ENCODE measurements at regions not wholly inside any gene's neighbourhood (a gene's known extent, or its start where the extent isn't known, plus 50 kb on each side); places are given as distances from the start of the nearest gene placed in this dataset.

GRCh38 chr6:104559435-104560202 is 300.1 kb downstream of the HACE1 start:
- no peak for ATAC-seq
- ChIA-PET POLR2A (no interaction called here), CTCF (interaction anchor here (1.7 kb wide), 1 partner anchor 47 kb away, joined by 3 read pairs; no protein-coding TSS in a partner anchor), SMC1A (ENCODE audit: uncharacterized antibody, unreplicated experiment) (interaction anchor here (0.6 kb wide), 1 partner anchor 19 kb away, joined by 3 read pairs; no protein-coding TSS in a partner anchor), RAD21 (ENCODE audit: unreplicated experiment) (no interaction called here)
- H3K9ac ChIP-seq (ENCODE audit: control insufficient read depth, insufficient read depth, low read length): no peak overlapping the region
- no peak for DNase-seq (ENCODE audit: low read depth, low spot score)
- no peak overlapping the region for H3K4me3 ChIP-seq
- H3K79me2 ChIP-seq (ENCODE audit: control insufficient read depth, insufficient read depth, low read length): no peaks in the 10 kb centered on the region
- no peak overlapping the region for H2AFZ ChIP-seq (ENCODE audit: control insufficient read depth, low read depth, low read length)
- WGBS (ENCODE audit: insufficient coverage, insufficient replicate concordance, low lambda C conversion rate, missing lambda C conversion rate): 28% methylated on average over 3 of the region's 3 CpGs
- in situ Hi-C loops (cut with MboI): no loop called here
- H3K9me3 ChIP-seq (replicated peaks; ENCODE audit: control insufficient read depth, insufficient read depth, low read length): no peaks in the 10 kb centered on the region
- no peaks in the 10 kb centered on the region for H4K20me1 ChIP-seq (ENCODE audit: control insufficient read depth, insufficient read depth)
- no peak overlapping the region for H3K27ac ChIP-seq (ENCODE audit: control insufficient read depth, insufficient read depth)
- no peaks in the 10 kb centered on the region for H3K27me3 ChIP-seq (replicated peaks in 1 of 2; ENCODE audit: control insufficient read depth in 2 of 2, insufficient read depth in 2 of 2, low read length in 1 of 2)
- no TSS peak for BruUV-seq (replicated peaks)
- no peaks in the 10 kb centered on the region for H3K4me1 ChIP-seq (ENCODE audit: control insufficient read depth, insufficient read depth, low read length)
- TF ChIP-seq ZNF687 (IDR thresholded peaks at IDR 0.05): no peak
- no peak for TF ChIP-seq KDM1A (IDR thresholded peaks at IDR 0.05; ENCODE audit: borderline replicate concordance)
- no peak for TF ChIP-seq SRF (IDR thresholded peaks at IDR 0.05; ENCODE audit: low read depth in 2 of 2, low read length in 2 of 2)
- intact Hi-C loops (cut with micrococcal nuclease; ENCODE audit: unreplicated experiment): no loop called here
- no peak overlapping the region for H3K4me2 ChIP-seq (ENCODE audit: control insufficient read depth, insufficient read depth)
- no peaks in the 10 kb centered on the region for H3K36me3 ChIP-seq (ENCODE audit: control insufficient read depth in 2 of 2, insufficient read depth in 2 of 2, low read length in 1 of 2)
- no peak for FAIRE-seq
